ENCODE measurements at regions not wholly inside any gene's neighbourhood (a gene's known extent, or its start where the extent isn't known, plus 50 kb on each side); places are given as distances from the start of the nearest gene placed in this dataset.

DNA sequence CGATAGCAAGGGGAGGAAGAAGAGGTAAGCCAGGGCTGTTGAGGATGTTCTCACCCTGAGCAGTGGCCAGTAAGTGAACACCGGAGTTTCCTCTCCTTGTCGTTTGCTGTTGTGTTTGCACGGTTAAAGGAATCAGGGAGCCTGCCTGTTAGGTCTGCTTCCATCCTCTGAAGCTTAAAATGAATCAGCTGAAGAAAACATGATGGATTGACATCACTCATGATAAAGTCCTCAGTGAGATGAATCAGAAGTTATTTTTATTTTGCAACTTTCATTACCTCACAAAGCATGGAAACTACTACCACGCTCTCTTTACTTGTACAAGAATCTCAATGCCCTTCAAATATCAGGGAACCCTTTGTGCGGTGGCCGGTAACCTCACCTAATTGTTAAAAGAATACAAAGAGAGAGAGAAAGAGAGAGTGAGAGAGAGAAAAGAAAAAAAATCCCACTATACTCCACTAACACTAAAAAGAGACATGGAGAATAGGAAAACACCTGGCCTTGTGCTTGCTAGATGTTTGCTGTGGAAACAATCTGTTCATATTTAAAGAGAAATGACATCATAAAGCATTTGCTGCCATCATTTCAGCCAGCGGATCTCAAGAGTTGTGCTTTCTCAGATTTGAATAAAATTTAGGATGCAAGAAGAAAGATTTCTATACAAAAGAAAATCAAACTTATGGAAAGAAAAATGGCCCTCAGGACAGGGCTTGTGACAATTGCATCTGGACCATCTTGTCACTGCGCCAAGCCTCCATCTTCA lies 441.6 kb upstream of the SALL1 start:
- DNase-seq (ENCODE audit: low spot score) = no peak

DNA sequence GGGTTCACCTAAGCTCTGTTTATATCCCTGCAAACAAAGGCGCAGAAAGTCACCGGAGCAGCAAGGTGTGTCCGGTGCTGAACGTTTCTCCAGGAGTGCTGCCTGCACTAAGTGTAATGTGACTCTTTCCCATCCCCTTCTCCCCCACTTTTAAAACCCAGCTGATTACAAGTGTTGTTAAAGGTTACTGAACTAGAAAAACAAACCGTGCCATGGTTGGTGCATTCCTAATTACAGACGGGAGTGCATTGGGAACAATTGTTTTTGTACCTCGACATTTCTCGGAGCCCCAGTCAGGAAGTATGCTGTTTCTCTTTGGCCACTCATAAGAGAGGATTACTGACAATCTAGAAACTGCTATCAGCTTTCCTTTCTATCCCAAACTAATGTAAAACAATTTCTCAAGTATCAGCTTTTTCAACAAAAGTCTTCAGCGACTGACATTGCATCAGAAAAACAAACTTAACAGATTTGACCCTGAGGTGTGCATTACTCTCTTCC lies 441.0 kb upstream of the SALL1 start:
- DNase-seq (ENCODE audit: low spot score) = no peak

DNA sequence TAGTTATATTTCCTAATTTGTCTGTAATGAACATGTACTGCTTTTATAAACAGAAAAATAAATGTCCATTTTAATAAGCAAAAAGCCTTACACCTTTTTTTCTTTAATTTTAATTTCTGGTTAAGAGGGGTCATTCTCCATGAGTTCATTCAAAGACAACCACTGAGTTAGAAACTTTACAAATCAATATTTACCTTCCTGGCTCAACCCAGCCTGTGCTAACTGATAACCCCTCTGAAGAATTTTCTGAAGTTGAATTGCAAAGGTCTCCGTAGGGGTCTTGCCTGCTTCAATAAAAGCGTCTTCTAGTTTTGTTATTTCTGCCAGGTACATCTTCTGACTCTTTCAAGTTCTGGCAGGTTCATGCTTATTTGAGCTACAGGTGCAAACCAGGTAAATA lies 440.4 kb upstream of the SALL1 start:
- no peak for DNase-seq (ENCODE audit: low spot score)

DNA sequence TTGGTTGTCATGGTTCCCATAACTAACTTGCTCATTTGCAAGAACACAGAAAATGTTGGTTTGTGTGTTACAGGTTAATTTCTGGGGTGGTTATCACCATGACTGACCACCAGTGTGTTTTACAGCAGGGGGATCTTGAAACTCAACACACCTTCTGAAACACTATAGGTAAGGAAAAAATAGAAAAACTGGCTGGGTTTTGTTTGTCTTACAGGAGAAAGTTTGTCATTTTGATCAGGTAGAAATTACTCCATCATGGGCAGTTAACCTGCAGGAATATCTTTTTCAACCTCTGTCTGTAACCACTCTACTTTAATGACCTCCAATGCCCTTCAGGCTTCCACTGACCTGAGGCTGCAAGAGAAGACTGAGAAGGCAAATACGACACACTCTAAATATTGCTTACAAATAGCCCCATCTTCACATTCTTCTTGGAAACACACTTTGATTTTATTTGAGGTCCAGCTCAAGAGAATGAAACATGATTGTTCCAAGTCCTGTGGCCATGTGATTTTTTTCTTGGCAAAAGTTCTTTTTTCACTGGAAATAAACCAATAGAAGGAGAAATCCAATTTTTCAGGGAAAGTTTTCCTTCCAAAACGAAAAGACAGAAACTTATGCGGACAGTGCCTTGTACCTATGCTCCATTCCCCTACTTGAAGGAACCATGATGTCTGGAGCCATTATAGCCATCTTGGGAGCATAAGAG lies 428.7 kb upstream of the SALL1 start:
- DNase-seq (ENCODE audit: low spot score) = no peak

DNA sequence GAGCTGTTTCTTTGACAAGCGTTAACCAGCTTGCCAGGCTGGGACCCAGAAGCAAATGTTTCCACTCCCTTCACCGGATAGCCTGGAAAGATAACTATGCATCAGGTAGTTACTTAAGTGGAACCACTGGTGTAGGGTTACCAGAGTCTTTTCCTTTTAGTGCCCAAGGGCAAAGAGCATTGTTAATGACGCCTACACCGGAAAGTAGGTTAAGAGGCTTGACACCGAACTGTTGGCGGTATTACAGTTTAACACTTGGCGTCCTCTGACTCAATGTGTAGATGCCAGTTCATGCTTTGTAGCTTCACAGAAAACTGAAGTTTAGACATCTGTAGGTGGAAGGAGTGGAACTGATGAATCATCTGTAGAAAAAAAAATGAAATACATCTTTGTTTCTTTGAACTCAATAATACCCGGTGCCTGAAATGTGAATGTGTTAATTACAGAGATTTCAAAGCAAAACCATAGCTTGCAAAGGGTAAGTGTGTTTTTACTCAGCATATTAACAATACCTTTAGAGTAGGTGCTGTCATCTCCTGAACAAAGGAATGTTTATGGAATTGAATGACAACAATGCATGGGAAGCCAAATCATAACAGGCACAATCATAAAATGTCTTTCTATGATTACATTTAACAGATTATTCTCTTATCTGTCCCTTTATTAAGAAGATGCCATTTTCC lies 426.7 kb upstream of the SALL1 start:
- DNase-seq (ENCODE audit: low spot score) = no peak

DNA sequence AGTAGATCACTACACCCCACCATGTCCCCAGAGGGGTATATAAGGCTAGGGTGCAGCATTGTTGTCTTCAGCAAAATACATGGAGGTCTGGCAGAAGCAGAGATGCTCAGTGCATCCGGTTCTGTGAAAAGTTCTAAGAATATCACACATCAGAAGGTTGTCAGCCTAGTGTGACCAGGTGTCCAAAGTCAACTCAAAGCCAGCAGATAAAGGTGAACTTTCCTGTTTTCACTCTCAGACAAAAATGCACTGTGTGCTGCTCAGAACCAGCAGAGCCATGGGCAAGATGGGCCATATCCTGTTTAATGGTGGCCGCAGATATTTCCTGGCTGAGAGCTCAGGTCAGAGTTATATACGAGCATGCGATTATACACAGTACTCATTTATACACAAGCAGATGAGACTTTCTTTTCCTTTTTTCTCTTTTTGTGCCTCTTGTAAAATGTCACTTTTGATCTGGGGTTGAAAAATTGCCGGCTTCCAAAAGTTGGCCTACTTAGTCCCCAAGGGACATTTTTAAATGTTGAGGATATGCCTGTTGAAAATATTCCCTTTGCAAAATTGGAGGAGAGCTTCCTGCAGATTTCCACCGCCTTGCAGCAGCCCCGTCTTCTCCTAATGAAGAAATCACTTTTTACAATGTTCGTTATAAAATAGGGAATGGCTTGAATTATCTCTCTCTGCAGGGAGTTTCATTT lies 425.6 kb upstream of the SALL1 start:
- no peak for DNase-seq (ENCODE audit: low spot score)

DNA sequence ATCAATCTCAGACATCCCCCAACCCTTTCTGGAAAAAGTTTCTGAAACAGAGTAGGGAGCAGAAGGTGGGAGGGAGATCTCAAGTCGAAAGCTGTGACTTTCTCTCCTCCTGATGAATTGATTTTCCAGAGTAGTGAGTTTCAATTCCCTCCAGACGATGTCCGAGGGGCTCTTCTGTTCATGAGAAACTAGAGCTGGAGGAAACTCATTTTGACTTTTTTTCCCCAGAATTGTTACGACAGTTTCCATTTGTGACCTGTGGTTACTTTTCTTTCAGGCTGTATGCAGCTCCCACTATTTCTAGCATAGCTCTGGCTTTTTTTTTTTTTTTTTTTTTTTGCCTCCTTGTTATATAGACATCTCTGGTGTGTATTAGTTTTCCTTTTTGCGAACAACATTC lies 422.1 kb upstream of the SALL1 start:
- peak; percentile 78 for DNase-seq (ENCODE audit: low spot score)

DNA sequence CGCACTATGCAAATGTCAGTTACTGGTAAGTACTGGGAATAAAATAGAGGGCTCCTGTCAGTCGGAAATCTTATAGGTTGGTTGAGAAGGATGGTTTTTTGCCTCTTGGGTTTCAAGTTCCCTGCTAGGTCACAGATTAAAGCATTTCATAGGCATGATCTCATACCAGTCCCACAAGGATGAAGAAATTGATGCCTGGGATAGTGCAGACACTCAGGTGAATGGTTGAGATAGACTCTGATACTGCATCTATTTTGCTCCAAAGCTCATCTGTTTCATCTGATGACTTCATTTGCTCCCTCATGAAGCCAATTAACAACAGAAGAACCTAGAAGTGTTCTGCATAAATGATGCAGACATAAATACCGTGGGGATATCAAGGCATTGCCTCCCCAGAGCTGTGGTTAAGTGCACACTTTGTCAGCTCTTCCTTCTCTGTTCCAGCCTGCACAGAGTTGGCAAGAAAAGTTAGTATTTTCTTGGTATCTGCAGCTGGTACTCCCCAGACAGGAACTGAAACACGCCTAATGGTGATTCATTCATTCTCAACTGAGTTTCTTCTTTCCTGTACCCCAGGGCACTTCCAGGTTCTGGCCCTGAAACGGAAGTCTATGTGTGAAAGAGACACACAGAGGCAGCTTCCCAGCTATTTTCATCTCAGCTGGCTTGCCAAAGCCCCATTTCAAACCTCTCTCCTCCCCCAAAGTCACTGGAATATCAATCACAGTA lies 418.3 kb upstream of the SALL1 start:
- peak; percentile 84 for DNase-seq (ENCODE audit: low spot score)

DNA sequence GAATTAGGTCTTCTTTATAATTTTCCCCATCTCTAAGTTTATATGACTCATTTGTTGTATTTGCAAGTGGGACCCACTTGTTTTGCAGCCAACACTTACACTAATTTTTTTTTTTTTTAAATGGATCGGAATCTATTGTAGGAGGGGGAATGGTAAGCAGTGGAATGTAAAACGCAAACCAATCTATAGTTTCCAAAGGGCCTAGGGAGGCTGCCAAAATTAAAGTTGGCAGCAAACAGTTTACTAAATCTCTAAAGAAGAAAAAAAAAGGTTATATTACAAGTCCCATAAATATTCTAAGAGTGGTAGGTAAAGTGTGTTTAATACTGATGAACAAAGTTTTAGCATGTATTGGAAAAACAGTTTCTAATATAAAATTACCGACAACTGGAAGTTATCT lies 416.8 kb upstream of the SALL1 start:
- no peak for DNase-seq (ENCODE audit: low spot score)

DNA sequence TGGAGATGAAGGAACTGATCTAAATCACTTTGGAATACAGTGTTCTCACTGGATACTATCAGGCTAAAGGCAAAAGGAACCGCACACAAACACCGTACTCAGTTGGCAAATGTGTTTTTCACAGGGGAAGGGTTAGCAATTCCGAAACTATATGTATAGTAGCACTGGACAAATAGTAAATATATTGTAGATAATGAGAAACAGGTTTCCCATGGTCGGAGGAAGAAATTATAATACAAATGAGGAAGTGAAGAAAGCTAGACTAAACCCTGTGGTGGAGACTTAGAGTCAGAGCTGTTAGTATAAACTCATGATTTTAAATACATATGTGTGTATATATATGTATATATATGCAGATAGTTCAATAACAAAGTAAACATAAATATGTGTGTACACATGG lies 414.1 kb upstream of the SALL1 start:
- peak; percentile 47 for DNase-seq (ENCODE audit: low spot score)

DNA sequence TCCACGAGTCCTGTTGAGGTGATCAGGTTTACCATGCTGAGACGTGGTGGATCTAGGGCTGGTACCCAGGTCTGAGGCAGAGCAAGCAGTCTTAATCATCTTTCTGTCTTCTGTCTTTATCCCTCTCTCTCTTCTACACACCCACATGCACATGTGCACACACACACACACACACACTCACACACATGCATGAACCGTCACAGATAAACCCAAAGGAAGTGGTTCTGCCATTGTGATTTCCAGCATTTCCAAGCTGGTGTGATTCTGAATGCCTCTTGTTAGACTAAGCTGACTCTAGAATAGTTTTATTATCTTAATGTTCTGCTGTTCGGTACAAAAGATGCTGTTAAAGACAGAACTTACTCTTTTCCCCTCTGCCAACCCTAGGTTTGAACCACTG lies 411.8 kb upstream of the SALL1 start:
- no peak for DNase-seq (ENCODE audit: low spot score)

DNA sequence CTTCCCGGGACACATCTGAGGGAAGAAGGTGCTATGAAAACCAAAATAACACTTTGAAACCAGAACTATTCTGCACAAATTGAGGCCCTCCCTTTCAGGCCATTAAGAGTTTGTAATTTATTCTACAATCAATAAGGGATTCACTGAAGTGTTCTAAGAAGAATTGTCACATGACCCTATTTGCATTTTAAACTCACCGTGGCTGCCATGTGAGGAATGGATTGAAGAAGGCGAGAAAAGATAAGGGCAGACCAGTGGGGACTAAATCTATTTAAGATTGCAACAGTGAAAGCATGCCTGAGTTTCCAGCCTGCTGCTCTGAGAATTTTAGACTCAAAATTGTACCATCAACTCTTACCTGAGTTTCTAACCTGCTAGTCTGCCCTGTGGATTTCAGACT lies 408.8 kb upstream of the SALL1 start:
- DNase-seq (ENCODE audit: low spot score) = no peak

DNA sequence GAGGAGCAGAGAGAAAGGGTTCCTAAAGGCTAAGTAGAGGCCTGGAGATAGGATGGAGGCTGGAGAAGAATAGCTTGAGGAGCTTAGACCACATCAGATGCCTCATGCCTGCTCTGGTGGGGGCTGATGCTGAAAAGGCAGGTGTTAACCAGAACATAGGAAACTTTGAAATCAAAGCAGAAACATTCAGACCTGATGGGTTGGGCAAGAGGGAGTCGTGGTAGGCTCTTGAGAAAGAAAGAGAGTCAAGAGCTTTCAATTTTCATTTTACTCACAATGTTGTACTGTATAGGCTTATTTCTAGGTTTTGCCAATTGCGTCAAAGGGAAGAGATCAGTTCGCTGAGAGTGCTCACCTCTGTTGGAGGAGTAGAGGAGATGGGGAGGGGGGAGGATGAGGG lies 406.6 kb upstream of the SALL1 start:
- no peak for DNase-seq (ENCODE audit: low spot score)

DNA sequence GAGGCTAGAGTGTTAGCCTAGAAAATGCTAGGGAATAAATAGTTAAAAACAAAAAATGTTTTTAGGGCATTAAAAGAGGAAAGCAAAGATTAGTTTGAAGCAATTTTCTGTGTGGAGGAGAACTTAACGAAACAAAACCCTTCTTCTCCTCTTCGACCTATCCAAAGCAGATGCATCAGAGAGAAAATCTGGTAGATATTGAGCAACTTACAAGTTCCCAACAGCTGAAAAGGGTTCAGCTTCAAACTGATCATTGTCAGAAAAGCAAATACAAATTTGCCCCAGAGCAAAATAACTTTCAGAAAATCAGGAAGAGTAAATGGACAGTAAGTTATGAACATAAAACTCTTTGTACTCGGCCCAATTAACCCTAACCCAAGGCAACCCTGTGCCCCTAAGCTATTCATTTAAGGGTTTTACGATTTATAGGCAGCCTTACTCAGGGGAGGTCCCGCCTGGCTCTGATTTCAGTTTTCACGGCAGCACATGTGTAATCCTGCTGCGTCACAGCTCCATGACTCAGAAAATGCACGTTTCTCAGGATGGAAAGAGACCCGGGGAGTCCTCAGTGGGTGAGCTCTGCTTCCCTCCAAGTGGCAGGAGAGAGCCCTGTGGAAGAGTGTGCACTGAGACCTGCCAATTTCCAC lies 405.7 kb upstream of the SALL1 start:
- no peak for DNase-seq (ENCODE audit: low spot score)

DNA sequence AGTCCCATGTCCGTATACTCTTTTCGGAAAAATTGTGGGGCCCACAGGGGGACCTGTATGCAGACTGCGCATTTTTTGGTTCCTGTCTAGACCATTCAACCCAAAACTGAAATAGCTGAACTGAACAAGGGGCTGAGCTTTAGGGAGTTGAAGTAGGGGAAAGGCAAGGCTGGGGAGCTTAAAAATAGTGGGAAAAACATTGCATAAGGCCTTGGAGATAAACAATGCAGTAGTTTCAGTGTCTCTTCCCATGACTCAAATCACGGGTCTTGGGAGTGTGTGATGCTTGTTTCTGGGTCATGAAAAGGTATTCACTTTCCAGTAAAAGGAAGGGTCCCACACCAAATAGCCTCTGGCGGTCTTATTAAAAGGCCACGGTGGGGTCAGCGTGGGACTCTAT lies 402.8 kb upstream of the SALL1 start:
- DNase-seq (ENCODE audit: low spot score) = peak; percentile 78

DNA sequence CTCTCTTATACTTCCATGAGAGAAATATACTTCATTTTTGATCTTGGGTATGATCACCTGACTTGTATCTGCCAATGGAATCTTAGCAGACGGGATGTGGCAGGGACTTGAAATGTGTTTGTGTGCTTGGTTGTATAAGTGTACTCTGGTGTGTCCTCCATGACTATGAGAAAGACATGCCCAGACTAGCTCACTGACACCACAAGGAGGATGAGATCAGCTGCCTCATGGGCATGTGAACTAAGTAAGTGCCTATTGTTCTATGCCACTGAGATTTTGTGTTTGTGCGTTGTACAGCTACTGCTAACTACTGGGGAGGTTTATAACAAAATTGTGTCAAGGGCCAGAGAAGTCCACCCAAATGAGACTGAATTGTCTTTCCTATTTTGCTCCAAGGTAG lies 402.2 kb upstream of the SALL1 start:
- DNase-seq (ENCODE audit: low spot score) = peak; percentile 61

DNA sequence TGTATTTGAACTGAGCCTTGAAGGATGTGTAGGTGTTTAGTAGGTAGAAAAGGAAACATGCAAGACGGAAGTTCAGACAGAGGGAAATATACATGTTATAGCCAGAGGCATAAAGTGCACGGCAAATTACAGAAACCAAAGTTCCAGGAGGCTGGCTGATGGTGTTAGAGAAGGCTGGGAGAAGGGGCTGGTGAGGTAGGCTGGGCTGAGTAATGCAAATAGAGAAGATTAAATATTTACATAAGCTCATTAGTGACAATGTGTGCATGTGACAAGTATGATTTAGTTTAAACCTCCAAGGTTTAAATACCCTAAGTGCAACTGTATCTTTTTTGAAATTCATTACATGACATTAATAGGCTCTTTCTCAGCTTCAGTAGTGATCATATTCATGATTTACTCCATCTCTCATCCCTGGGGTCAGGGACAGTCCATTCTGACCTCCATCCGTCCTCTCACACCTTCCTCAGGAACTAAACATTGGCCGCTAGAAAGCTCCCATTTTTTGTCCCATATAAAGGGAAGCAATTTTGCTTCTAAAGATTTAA lies 399.8 kb upstream of the SALL1 start:
- DNase-seq (ENCODE audit: low spot score) = no peak

DNA sequence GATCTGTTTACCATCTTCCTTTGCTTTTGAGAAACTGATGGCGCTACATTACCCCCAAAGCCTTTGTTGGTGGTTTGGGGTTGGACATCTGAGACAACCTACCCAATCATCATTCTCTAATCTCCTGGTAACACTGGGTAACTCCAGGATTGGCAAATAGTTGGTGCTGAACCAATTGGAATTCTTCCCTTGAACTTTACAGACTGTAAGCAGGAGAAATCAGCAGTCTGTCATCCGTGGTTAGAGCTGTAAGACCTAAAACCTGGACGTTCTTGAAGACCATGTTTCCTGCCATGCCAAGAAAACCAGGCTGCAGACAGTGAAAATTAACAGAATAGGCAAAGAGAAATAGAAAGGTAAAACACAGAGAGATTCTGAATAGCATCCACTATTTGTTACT lies 398.8 kb upstream of the SALL1 start:
- DNase-seq (ENCODE audit: low spot score) = no peak

DNA sequence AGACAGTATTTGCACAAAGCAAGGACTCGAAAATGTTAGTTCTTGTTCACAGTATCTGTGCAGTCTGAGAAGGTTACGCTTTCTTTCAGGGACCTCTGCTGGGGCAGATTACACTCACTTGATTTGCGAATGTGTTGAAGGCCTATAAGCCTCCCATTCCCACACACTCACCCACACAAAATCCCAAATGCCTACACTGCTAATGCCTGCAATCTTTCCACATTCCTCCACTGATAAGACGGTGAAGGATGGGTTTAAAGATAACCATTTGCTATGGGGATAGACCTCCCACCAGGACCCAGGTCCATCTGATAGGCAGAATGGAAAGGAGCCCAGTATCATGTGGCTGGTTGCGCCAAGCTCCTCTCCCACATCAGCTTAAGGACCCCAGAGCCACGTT lies 394.9 kb upstream of the SALL1 start:
- no peak for DNase-seq (ENCODE audit: low spot score)

DNA sequence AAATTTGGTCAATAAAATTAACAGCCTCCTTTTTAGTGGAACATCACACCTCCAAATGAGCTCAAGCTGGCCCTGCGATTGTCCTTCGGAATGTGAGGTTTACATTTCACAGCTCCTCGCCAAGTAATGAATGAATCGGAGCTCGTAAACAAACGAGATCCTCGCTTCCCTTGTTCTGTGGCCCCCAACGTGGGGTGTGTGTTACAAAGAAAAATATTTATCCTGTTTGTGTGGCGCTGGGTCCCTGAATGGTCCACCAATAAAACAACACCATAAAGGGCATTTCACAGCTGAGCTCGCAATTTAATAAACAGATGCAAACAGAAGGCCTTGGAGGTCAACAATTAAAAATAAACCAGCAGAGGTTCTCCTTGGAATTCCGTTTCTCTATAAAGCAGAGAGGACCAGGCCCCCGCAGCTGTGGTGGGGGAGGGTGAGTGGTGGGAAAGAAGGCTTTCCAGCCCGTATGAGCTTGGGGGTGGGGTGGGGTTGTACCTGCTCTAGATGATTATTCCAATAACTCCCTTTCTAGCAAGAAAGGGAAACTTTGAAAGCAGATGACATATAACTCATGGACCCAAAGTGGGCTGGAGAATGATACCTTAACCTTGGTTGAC lies 393.9 kb upstream of the SALL1 start:
- no peak for DNase-seq (ENCODE audit: low spot score)

DNA sequence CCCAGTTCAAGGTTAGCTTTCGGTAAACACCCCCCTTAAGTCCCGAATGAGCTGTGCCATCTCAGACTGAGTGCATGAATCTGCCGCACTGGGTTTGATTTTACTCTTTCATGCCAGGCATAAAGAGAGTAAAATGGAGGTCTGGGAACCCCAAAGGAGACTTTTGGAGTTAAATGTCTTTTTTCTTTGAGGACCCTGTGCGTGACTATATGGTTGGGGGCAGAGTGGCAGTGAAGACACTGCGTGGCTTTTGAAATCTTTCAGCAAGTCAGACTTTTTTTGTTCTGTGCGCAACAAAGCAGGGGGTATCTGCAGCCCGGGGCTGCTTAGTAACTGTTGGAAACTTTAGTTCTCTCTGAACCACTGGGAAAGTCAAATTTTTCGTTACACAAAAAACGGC lies 392.9 kb upstream of the SALL1 start:
- DNase-seq (ENCODE audit: low spot score) = no peak
